HG03060 (cell line): ENCODE measurements at regions not wholly inside any gene's neighbourhood (a gene's known extent, or its start where the extent isn't known, plus 50 kb on each side); places are given as distances from the start of the nearest gene placed in this dataset.

Source experiments
- ATAC-seq: cut with Tn5 transposase; IDR thresholded peaks from one replicate; pipeline ENCODE4 v1.9.1; 2021; ENCODE audit warnings: low read depth, moderate number of reproducible peaks; ENCODE audit not compliant: unreplicated experiment

DNA sequence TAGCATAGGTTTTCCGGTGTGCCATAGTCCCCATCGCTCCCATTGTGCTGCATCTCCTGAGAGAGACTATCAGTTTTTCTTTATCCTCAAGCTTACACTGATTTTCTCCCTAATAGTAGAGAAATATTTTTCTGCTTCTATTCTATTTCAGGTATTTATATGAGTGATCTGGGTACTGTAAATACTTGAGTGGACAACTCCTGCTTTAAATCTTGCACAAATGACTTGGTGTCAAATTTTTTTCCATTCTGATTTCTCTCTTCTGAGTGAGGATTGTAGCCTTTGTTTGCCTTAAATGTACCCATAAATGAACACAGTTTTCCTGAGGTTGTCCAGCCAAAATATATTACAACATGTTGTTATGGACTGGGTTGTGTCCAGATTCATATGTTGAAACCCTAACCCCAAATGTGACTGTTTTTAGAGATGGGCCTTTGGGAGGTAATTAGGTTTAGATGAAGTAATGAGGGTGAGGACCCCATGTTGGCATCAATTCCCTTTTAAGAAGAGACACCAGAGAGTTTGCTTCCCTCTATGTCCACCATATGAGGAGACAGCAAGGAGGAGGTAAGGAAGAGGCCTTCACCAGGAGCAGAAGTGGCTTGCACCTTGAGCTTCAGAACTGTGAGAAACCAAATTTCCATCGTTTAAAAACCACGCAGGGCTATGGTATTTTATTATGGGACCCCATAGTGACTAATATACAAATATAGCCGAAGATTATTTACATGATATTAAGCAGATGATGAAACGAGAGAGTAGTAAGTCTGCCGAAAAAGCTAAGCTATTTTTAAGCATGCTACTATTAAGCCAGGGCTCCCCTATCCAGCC lies 336.4 kb upstream of the MPDZ start:
- ATAC-seq = no peak

DNA sequence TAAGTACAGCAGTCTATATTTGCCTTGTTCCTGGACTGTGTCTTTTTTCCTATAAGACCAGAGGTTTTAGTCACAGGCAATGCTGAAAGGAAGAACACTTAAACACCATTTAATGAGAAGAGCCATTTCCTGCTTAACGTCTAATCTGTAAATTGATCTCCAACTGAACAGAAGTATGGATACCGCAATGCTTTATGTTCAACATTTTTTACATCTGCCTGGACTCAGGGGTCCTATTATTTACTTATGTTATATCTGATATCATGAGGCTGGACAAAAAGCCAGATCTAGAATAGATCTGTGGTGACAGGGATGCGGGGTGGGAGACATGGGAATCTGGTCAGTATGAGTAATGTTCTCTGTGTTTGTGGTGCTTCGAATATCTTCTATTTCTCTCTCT lies 334.6 kb upstream of the MPDZ start:
- no peak for ATAC-seq

DNA sequence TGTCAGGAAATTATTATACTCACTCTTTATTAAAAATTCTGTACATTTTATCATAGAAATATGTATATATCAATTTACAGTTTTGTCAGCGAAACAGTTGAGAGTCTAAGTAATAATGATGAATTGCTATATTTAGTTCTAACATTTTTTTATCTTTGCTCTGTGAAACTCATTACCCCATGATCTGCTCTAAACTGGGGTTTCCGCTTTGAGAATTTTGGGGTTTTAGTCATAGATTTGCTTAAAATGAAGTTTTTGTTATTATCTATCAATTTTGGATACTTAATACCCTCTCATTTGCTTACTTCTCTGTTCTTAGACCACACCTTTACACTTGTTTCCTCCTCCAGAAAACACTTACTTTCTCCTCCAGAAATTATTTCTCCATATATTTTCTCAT lies 333.8 kb upstream of the MPDZ start:
- ATAC-seq = no peak

DNA sequence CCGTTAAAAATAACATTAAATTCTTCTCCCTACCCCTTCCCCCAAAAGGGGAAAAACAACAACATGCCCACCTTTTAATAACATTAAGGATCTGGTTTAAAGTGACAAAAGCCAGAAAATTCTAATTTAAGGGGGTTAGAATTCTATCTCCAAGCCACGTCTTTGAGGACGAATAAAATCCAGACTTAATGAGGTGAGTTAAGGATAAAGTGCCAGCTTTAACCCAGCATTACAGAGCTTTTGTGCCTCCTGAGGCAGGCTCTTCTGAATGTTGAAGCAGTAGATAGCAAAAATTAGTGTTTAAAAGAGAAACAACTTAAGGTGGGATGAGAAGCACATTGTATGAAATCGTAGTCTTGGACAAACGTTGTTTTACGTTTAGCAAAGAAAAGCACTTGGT lies 329.0 kb upstream of the MPDZ start:
- no peak for ATAC-seq

DNA sequence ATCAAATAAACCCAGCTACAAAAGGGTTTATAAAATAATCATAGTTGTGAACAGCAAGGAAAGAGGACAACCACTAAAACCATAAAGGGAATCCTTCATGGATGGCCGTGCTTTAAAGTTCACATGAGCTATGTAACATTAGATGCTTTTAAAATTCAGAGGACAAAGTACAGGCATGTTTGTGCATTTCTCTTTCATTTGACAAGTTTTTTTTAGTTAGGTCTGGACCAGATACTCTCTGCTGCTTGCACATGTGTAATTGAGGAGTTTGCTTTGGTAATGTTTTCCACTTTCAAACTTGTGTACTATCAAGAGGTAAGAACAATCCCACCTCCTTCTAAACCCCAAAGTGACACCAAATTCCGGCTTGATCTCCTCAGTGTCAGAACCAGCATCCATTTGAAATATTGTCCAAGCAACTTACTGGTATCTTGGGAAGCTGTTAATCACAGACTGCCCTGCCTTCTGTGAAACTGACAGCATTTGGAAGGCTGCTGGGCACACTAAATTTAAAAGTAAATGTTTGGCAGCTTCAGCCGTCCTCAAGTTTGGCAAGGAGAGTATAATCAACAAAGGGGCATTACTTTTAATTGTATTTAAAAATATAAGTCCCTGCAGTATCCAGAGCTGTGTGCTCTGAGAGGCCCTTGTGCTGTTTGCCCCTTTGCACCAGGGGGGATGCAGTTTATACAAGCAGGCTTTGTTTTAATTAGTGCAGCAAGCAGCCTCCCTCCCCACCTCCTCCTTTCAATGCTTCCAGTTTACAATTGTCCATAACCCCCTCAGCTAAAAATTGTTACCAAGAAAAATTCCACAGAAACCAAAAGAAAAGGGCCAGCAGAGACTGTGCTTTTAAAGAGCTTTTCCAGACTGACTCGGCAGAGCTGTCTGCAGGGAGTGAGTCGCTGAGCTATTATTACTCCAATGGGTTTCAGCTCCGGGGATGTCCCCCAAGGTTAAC lies 328.3 kb upstream of the MPDZ start:
- ATAC-seq = no peak

DNA sequence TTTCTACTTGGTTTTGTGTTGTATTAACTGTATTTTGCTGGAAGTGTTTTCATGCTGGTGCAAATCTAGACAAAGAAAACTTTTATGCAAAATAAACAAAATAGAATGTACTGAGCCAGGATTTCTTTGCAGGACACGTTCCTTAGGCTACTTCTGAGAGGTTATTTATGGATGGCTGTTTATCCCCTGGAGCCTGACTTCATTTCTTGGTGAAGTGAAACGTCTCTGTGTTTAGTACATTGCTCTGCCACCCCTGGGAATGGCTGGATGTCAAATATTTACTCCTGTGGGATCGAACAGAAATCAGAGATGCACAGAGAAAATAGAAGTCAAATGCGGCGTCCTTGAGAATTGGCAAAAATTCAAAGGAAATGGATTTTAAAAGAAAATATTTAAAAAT lies 327.1 kb upstream of the MPDZ start:
- ATAC-seq = no peak

DNA sequence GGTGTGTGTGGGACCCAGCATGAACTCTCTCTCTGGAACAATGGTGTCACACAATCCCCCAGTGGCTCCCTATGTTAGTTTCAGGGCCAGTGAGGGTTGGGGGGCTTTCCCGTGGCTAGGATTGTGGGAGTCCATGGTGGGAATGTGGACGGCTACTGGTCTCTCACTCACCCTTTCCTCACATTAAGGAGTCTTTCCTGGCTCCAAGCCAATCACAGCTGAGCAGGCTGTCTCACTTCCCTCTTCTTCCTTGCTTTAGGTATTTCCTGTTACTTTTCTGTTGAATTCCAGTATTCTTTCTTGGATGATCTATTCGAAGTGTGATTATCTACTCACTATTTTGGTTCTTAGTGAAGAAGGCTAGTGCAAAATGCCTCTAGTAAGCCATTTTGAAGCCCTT lies 324.4 kb upstream of the MPDZ start:
- ATAC-seq = no peak

DNA sequence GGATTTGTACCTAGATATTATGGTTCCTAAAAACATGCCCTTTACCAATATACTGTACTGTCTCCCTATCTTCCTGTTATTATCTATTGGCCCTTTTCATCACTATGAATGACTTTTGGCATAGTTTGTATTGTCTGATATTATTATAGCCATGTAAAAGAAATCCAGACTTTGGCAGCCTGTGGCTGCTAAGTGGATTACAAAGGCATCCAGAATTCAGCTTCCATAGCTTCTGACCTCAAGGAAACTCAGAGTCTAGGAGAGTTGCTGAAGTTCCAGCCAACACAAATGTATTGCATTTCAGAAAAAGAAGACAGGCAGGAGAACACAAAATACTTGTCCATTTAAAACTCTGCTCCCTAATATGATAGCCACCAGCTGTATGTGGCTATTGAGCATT lies 319.2 kb upstream of the MPDZ start:
- no peak for ATAC-seq

DNA sequence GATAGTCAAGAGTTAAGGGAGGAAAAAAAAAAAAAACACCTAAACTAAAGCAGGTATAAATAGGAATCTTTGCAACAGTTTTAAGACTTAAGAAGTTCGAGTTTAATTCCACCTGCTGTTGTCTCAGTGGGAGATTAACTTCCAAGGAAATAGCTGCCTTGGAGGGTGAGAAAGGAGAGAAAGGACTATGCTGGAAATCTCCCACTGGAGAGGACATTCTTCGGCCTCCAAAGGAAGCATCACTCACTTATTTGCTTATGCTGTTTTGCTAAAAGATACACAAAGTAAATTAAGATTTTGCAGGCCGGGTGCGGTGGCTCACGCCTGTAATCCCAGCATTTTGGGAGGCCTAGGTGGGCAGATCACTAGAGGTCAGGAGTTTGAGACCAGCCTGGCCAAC lies 317.9 kb upstream of the MPDZ start:
- no peak for ATAC-seq

DNA sequence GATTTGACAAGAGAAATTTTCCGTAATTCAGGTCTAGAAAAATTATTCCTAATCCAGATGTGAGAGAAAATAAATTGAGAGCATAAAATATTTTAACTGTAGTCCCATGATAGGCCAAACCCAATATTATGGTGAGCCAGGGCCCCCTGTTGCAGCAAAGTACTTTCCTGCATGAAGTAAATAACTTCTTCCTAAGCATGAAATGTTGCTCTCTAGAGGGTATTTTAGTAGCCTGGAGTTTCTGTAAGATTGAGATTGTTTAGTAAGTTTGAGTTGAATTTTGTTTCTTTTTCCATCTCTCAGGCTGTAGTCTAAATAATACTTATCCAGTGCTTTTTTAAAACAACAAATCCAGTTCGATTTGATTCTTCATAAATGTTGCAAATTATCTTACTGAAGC lies 317.5 kb upstream of the MPDZ start:
- ATAC-seq = no peak

DNA sequence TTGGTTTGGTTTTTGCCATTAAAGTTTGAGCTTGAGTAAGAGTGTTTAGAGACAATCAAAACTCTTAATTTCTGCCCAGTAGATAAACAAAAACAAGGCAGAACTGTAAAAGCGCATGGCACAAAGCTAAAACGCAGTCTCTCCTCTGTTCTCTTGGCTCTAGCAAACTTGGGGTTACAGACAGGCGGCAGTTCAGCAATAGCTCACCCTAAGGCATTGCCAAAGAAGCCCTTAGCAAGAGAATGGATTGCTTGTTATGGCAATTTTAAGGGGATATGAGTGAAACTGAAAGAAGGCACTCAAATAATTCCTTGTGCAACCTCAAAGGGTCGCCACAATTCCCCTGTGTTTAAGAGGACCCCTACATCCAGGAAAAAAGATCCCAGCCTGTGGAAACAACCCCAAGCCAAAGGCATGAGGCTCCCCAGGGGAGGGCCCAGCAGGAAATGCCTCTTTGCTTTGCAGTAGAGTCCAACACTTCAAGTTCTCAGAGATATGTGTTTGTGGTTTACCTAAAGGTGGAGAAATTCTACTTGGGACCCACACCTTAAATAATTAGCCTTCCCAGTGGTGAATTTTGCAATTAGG lies 317.0 kb upstream of the MPDZ start:
- ATAC-seq = no peak

DNA sequence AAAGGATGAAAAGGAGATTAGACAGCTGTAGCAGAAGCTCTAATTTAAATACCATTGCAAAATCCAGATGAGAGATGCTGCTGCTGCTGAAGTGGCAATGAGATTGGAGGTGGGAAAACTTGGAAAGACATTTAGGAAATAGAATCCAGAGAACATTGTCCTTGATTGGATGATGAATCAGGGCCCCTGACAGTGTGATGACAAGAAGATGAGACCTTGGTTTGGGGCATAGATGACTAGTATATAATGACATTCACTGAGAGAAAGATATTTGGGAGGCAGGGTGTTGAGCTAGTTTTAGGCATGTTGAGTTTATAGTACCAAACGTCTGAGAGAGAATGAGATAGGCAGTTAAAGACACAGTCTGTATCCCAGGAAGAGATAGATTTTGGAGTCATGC lies 311.5 kb upstream of the MPDZ start:
- no peak for ATAC-seq

DNA sequence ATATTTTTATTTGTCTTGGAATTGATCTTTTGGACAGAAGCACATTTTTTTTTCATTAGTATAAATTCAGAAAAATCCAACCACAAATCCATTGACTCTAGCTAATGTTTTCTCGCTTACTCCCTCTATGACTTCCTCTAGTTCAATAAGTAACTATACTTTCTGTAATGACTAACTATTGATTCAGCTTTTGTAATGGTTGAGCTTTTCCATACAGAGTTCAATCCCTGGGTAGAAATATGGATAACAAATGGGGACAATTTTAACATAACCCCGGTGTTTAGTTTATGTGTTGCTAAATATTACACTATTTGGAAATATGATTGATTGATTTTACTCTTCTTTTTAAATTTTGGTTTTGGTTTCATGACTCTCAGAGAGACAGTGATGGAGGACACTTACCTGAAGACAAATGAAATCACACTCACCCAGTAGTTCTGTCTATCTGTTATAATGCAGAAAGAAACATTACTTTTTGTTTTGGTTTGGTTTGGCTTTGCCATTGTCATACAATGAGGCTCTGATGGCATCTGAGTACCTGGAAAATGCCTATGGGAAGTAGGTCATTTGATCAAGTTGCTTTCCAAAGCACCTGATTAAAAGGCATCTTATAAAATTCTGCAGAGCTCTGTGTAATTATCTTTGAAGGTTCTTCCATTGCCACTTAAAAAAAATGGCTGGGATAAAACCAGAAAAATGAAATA lies 309.7 kb upstream of the MPDZ start:
- no peak for ATAC-seq

DNA sequence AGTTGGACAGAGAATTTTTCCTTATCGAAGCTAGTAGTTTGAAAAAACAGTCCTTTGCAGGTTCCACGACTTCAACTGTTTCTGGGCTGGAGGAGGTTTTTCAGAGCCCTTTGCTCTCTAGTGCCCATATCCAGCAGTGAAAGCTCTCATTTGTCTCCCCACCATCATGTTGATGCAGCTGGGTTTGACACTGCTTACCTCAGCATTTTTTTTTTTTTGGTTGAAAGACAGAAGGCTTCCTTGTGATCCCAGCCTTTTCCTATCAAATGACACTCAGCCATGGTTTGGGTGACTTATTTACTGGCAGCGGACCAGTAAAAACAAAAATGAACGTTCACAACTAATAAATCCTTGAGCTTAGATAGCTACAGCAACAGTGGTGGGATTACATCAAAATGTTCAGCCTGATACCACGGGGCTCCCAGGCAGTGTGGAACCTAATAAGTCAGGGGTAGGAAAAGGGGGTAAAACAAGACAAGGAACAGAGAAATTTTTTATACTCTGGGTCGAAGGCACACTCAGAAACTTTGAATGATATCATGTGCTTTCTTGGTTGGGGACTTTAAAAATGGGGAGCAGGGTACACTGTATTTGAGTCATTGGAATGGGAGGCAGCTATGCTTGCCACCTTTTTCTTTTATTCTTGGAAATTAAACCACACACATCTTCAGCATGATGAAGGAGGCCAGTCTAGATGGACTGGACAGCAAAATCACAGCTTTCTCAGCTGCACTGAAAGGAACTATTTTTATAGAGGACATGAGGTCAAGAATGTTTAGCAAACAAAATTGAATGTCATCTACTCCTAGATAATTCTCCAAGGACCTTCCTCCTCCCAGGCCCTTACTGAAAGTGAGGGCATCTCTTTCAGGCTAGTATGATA lies 308.9 kb upstream of the MPDZ start:
- ATAC-seq = no peak

DNA sequence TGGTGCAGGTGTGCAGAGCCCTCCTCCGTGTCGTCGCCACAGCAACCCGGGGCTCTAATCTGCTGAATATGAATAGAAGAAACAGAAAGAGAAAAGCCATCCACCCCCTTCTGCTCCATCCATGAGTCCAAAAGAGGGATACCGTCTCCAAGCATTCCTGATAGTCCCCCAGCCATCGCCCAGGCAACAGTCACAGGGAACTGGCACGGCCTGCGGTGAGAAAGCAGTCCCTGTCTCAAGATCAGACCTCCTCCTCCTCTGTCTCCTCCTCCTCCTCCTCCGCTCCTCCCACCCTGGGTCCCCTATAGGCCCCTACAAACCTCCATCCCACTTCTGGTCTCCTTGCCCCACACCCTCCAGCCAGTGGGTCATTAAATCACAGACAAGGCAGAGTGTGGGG lies 308.1 kb upstream of the MPDZ start:
- ATAC-seq = no peak

DNA sequence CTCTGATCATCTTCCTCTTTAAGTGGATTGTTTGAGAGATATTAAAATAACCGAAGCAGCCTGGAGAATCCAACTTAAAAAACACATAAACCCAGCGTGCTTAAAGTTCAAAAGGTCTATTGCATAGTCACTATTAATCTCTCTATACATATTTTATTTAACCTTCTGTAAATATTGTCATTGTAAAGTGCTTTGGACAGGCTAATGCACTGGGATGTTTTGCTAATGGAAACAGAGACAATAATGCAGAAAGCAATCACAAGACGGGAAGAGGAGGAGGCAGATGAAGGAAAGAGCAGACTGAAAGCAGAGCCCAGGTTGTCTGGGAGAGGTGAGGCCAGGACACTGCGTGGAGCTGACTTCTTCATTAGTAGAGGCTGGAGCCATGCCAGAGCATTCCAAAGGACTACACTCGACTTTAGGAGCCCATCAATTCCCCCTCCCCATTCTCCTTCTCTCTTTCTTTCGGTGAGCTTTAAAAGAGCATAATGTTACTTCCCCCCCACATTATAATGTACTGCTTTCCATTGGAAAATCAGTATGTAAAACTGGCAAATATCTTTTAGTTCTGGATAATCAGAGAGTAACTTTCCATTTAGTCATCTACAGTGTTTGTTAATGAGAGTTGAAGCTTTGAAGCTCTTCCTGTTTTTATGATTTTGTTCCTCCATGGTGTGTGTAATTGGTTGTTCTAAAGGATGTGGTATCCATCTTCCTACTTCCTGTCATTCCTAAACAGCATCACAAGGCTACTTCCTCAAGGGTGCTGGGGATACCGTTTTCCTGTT lies 307.3 kb upstream of the MPDZ start:
- no peak for ATAC-seq

DNA sequence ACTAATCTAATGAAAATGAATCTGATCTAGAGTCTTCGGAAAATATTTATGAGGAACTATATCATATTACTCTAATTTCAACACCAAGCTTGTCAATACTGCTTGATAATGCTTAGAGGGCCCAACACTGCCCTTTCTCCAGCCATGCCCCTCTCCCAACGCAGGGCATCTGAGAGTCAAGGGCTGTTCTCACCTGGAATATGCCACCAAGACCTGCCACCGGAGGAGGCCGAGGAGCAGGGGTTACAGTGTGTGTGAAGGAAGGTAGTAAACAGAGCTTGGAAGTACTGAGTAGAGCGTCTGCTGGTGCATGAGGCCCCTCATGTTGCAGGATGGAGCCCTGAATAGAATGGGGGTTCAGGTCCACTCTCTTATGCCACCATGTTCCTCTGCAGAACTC lies 301.3 kb upstream of the MPDZ start:
- no peak for ATAC-seq

DNA sequence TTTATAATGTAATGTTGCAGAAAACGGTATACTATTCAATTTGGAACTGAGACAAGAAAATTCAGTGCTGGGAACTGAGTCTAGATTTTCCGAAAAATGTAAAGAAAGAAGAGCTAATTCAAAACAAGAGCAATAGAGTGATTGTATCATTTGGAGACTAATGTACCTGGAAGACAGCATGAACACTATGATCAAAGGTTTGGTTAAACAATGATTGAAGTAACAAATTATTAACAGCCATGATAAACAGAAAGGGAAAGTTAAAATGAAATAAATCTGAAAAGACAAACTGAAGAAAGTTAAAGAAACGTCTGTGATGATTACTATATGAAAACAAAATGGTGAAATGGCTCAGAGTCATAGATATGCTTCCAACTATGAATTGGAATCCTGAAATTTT lies 300.6 kb upstream of the MPDZ start:
- no peak for ATAC-seq

DNA sequence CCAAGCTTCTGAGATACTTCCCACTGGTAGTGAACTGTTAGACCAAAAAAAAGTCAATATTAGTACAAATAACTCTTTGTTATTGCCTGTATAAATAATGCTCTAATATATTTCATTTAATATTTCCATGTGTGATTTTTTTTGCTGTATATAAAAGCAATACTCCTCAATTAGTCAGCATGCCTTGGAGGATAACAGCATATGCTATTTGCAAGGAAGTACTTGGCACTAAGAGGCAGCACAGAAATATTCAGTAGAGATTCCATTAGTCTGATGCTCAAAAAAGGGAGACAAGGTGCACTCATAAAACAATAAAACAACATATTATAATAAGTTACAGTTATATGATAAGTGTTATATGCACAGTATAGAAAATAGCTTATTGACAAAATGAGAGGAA lies 296.6 kb upstream of the MPDZ start:
- ATAC-seq = no peak
